Thyroid gland (tissue), 4 donors: ENCODE measurements at regions not wholly inside any gene's neighbourhood (a gene's known extent, or its start where the extent isn't known, plus 50 kb on each side); places are given as distances from the start of the nearest gene placed in this dataset.

ENCODE experiments used
- CTCF ChIP-seq, 6 experiments: fragments of 200-600 bp in 3 of 6; fragments of 450-650 bp in 3 of 6; sonication (generic) in 3 of 6; IDR thresholded peaks; one replicate each; pipeline ENCODE4 v1.5.1; 2016 to 2019; ENCODE audit warnings: antibody characterized with exemption in 6 of 6, mild to moderate bottlenecking in 2 of 6, inconsistent platforms in 1 of 6, moderate library complexity in 1 of 6
- POLR2A ChIP-seq, 2 donors: fragments of 450-650 bp; IDR thresholded peaks; one replicate each; pipeline ENCODE4 v1.6.1; 2017; ENCODE audit warnings: antibody characterized with exemption in 2 of 2, mild to moderate bottlenecking in 2 of 2, moderate library complexity in 1 of 2

GRCh38 chr2:188788621-188789020, 185.6 kb upstream of the COL3A1 start:
- TF ChIP-seq CTCF (IDR thresholded peaks at IDR 0.05) = no peak
- TF ChIP-seq POLR2A (IDR thresholded peaks at IDR 0.05) = no peak
